HG02885 (cell line): ENCODE measurements at regions not wholly inside any gene's neighbourhood (a gene's known extent, or its start where the extent isn't known, plus 50 kb on each side); places are given as distances from the start of the nearest gene placed in this dataset.
"Not testable (repeated sequence)": the region's sequence is repeated elsewhere in the genome, so short reads cannot be mapped to it uniquely, and the experiment has no call there.

ENCODE experiments used
- ATAC-seq: cut with Tn5 transposase; IDR thresholded peaks from one replicate; pipeline ENCODE4 v1.9.1; 2021; ENCODE audit warnings: mild to moderate bottlenecking; ENCODE audit not compliant: unreplicated experiment, poor library complexity

DNA sequence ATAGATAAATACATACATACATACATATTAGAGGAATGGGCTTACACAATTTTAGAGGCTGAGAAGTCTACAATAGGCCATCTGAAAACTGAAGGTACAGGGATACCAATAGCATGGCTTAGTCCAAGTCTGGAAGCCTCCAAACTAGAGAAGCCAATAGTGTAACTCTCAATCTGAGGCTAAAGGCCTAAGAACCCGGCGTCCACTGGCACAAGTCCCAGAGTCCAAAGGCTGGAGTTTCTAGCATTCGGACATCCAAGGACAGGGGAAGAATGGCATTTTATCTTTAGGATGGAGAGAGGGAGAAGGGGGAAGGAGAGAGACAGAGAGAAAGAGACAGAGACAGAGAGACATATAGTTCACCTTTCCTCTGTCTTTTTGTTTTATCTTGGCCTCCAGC is 63.7 kb upstream of the SYT4 start:
- ATAC-seq: no peak

GRCh38 chr18:43350176-43350575 is 72.9 kb upstream of the SYT4 start:
- no peak for ATAC-seq

DNA sequence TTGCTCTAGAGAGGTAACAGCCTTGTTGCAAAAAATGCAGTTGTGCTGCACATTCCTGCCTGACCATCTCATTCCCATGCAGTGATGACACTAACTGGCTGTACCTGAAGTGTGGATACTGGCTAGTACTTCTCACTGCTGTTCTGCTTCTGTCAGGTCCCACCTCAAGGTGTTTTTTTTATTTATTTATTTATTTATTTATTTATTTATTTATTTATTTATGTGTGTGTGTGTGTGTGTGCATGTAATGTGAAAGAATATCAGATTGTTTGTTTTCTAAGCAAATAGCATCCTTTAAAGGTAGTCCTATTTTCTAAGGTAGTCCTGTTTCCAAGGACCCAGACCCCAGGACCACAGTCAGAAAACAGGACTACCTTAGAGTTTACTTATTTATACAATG is 87.2 kb upstream of the SYT4 start:
- no peak for ATAC-seq

DNA sequence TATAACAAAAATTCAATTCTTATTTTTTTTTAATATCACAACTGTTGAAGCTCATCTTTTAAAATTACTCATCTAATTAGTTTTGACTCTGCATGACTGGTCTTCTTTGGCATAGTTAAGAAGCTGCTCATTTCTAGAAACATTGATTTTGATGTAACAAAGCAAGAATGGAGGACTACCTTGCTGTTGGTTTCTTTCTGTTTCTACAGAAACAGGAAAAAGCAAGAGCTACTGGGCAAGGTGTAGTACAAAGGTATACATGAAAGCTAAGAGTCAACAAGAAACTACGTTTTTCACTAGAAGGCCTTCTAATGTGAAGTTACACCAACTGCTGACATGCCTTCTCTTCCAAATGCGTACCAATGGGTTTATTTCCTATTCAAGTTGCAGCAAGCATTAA is 90.6 kb upstream of the SYT4 start:
- no peak for ATAC-seq

DNA sequence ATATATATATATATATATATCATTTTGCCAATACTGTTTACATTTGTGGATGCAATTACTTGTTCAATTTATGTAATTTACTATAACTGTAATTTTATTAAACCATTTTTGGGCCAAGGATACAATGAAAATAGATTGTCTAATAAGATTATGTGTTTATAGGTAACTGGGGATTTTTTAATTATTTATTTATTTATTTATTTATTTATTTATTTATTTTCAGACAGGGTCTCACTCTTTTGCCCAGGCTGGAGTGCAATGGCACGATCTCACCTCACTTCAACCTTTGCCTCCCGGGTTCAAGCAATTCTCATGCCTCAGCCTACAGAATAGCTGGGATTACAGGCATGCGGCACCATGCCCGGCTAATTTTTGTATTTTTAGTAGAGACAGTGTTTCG is 92.0 kb upstream of the SYT4 start:
- ATAC-seq: not testable (repeated sequence)

DNA sequence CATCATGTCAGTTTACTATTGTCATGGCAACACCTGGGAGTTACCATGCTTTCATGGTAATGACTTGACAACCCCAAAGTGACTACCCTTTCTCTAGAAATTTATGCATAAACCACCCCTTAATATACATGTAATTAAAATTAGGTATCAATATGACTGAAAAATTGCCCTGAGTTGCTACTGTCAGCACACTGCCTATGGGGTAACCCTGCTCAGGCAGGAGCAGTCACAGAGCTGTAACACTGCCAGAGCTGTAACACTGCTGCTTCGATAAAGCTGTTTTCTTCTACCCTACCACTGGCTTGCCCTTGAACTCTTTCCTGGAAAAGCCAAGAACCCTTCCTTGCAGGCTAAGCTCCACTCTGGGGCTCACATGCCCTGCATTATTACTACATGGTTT is 95.5 kb upstream of the SYT4 start:
- no peak for ATAC-seq

- ATAC-seq: no peak
These were observed 102.9 kb upstream of the SYT4 start for GRCh38 chr18:43380104-43380672.

DNA sequence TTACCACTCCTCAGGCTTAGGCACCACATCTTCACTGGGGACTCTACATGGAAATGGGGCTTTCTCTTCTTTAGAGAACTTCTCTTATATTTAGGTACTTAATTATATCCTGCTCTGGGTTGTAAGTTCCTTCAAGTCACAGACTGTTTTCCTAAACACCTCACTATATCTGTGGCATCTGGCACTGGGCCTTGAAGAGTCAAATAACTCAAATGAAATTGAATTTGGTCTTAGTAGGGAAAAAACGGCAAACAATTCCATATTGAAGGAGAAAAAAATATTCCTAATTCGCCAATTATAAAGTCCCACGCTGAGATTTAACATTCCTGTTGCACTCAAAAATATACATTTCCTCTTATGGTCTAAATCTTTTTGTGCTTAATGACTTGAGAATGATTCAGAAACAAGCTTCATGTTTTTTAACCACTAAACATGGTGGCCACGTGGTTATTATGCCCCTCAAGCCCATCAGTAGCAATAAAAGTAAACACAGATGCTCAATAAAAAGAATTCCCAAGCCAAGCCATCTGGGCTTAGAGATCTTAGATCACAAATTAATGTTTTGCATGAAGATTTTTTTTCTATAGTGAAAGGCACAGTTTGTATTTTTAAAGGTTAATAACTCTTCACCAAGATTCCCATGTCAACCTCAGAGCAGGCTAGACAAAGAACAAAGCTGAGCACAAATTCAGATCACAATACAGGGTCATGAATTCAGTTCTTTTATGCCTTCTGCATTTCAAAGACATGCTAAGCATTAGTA is 105.5 kb upstream of the SYT4 start:
- no peak for ATAC-seq

GRCh38 chr18:43389163-43389562 is 111.9 kb upstream of the SYT4 start:
- ATAC-seq: no peak

DNA sequence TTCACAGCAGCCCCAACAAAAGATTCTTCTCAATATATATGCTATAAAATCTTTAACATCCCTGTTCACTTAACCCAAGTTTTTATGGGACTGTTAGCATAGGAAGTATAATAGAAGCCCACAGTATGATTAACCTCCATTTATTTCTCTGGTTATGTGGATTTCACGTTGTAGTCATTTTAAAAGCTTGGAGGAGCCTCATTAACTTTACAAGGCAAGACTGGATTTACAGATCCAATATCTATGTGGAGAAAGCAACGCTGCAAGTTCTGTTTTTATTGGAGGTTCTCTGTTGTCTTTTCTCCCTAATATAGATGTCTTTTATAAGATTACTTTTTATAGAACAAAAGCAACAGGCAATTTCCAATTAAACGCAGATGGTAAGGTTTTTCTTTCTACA is 114.9 kb upstream of the SYT4 start:
- ATAC-seq: no peak

GRCh38 chr18:43393174-43393573 is 115.9 kb upstream of the SYT4 start:
- ATAC-seq: no peak

DNA sequence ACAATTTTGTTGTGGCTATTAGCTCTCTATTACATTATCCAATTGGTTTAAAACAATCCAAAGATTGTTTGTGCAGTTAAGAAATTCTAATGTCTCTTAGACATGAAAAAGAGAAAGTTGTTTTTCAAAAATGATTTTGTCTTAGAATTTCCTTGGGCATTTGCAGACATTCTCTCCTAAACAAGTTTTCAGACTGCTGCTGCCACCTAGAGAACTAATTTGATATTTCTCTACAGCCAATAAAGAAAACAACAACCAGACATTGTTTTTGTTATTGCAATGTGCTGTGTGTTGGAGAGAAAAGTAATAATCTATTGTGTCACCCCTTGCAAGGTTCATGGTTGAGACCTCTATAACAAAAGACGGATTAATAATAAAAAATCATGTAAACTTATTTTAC is 119.0 kb upstream of the SYT4 start:
- ATAC-seq: no peak

DNA sequence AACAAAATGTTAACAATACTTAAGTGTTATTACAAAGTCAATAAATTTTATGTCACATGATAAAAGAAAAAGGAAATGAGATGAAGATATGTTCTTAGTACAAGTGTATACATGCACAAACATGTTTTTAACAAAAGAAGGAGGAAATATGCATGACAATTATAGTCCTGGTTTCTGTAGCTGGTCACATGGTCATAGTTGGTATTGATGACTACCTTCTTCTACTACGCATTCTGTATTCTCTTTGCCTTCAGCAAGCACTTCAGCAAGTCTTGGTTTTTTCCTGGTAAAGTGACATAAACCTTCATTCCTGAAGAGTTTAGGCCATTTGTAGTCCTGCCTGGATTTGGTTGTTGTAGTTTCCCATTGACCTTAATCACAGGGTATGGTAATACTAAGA is 121.3 kb upstream of the SYT4 start:
- no peak for ATAC-seq

- ATAC-seq: no peak
These were observed 127.8 kb upstream of the SYT4 start for GRCh38 chr18:43405097-43405496.

DNA sequence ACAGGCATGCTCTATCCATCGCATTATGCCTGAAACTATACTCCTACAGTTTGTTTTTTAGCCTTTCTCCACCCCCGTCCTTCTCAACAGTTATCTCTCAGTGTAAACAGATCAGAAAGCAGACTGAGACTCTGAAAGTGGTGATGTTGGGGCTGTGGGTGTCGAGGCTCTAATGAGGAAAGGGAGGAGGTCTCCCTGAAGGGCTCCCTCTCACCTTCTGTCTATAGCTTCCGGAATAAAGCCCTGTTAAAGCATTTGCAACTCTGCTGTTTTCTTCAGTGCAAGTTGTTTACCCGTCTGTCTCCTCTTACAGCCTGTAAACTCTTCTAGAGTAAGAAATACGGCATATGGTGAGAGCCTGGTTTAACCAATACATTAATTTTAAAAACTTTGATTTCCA is 136.7 kb upstream of the SYT4 start:
- no peak for ATAC-seq

- ATAC-seq: no peak
These were observed 142.8 kb upstream of the SYT4 start for GRCh38 chr18:43420091-43420490.

DNA sequence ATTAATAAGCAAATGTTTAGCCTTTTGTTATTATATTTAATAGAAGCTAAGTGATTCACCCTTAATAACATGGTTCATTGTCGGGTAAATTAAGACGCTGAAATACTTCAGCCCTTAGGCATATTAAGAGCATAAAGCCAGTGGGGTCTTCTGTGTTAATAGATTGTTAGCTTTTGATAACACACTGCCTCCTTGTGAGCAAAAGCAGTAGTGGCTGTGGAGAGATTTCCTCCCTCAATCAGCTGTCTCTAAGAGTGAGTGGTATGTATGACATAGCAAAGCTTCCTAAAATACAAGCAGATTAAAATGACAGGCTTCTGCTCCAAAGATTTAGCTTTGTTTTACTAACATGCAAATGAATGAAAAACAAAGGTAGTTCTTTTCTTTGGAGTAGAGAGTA is 143.7 kb upstream of the SYT4 start:
- ATAC-seq: no peak

GRCh38 chr18:43422518-43422917 is 145.2 kb upstream of the SYT4 start:
- ATAC-seq: no peak

- no peak for ATAC-seq
These were observed 158.6 kb upstream of the SYT4 start for GRCh38 chr18:43435851-43436250.

DNA sequence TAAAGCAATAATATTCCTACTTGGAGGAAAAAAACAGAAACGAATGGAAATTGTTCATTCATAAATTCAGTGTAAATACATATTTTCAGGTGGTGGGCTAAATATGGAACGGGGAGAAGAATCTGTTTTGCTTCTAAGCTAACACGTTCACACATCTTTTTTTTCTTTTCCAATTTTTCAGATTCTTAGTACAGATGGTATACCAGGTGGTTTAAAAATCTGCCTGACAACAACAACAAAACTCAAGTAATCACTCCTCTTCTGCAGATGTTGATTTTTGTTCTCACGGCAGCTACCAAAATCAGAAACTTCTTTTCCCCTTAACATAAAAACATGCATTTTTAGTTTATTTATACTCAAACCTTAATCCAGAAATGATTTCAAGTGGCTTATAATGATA is 164.8 kb upstream of the SYT4 start:
- no peak for ATAC-seq

DNA sequence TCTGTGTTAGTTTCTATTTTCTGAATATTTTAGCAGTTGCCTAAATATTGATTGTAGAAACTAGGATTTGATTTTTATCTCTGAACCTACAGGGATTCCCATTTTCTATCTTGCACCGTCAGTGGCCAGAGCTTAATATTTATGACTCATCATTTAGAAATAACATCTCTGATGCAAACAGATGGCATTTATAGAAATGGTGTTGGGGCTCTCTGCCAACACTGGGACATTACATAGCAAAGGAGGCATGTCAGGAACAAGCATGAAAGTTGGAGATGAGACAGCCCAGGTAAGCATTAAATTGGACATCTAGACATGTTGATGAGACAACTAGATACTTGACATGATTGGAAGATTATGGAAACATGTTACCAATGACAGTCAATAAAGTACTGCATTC is 165.3 kb upstream of the SYT4 start:
- no peak for ATAC-seq

DNA sequence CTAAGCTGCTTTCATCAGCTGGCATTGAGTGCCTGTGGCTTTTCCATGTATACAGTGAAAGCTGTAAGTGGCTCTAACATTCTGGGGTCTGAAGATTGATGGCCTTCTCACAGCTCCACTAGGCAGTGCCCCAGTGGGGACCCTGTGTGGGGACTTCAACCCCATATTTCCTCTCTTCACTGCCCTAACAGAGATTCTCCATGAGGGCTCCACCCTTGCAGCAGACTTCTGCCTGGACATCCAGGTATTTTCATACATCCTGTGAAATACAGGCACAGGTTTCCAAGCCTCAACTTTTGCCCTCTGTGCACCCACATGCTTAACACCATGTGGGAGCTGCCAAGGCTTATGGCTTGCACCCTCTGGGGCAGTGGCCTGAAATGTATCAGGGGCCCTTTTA is 188.2 kb upstream of the SYT4 start:
- no peak for ATAC-seq
